ENCODE measurements at regions not wholly inside any gene's neighbourhood (a gene's known extent, or its start where the extent isn't known, plus 50 kb on each side); places are given as distances from the start of the nearest gene placed in this dataset.
A peak's percentile ranks its signal among the peaks of the same experiment; 100 is the strongest.
"Not testable (repeated sequence)": the region's sequence is repeated elsewhere in the genome, so short reads cannot be mapped to it uniquely, and the experiment has no call there.

- not testable (repeated sequence) for FAIRE-seq
Measured at GRCh38 chr2:179385756-179386155, 121.1 kb upstream of the SESTD1 start.

GRCh38 chr2:179383975-179384374 is 119.3 kb upstream of the SESTD1 start:
- FAIRE-seq = no peak

GRCh38 chr2:179377296-179377695 is 112.7 kb upstream of the SESTD1 start:
- FAIRE-seq = no peak

GRCh38 chr2:179376881-179377280 is 112.2 kb upstream of the SESTD1 start:
- FAIRE-seq = no peak

- FAIRE-seq = no peak
Measured at GRCh38 chr2:179373816-179374215, 109.2 kb upstream of the SESTD1 start.

GRCh38 chr2:179365561-179365960 is 100.9 kb upstream of the SESTD1 start:
- FAIRE-seq = not testable (repeated sequence)

- FAIRE-seq = no peak
Measured at GRCh38 chr2:179355881-179356280, 91.2 kb upstream of the SESTD1 start.

DNA sequence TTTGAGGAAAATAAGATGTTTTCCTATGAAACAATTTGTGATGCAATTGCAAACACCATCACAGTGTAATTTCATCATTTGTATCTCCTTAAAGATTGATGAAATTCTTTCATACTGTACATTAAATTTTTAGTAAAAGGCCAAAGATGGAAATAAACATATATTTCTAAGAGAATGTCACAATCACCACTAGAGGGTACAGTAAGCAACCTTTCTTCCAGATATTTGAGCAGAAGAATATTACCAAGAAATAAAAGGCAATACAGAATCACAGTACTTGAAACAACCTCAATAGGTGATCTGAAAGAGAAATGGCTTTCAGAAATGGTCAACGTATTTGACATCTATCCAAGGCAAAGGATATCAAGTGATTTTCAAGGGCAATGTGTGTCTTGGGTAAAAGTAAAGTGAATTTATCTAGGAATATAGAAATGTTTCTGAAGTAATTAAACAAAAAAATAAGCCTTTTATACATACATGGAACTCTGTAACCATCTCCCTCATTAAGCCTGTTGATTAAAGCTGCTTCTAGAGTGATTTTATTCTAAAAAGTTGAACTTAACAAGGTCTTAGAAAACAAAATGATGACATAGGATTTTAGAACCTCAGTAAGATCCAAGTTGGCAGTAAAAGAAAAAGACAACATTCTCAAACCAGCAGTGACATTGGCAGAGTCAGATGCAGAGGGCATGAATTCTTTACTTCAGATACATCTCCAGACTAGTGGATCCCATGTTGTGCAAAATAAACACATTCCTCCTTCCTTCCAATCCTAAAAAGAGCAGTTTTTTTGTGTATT is 90.3 kb upstream of the SESTD1 start:
- peak; percentile 69 for FAIRE-seq

DNA sequence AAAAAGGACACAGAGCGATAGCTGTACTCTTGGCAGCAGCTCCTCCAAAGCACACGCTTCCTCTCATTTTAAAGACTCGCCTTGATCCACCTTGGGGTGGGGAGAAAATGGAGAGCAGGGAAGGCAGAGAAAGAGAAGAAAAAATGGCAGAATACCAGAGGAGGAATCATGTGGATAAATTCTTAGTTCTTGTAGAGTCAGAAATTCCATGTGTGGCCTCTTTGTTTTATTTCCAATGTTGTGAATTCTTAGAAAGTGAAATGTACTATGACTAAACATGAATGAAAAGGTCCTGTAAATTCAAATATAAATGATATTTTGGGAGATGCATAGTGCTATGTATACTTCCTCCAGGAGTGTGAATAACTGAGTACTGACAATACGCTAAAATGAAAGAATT is 89.7 kb upstream of the SESTD1 start:
- no peak for FAIRE-seq

DNA sequence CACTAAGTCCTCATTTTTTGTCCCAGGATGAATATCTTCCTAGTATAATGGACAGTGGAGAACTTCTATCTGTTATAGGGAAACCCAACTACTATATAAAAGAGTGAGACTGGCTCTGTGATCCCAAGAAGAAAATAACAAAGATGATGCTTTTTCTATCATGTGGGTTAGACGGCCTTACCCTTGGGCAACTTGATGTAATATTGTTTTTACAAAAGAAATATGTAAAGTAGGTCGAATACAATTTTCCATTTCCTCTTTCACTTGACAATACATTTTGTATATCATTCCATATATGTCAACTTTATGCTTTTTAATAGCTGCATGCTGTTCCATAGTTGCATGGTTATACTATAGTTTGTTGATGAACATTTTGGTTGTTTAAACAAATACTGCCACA is 87.5 kb upstream of the SESTD1 start:
- no peak for FAIRE-seq

GRCh38 chr2:179351057-179351456 is 86.4 kb upstream of the SESTD1 start:
- FAIRE-seq = no peak

- no peak for FAIRE-seq
Measured at GRCh38 chr2:179349670-179350303, 85.2 kb upstream of the SESTD1 start.

DNA sequence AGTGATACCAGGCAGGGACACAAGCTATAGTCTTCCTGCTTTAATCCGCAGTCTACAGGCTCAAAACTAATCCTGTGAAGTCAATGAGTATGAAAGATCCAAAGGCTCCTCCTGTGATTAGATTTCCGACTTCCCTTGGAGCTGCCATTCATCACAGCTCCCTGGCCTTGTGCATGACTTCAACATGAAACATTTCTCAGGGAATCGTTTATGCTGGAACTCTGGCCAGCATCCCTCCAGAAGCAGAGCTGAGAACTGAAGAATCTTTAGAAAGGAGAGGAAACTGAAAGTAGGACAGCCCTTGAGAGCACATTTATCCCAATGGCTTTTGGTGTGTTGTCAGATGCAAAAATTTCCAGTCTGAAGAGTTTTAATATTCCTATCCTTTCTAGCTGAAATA is 84.3 kb upstream of the SESTD1 start:
- no peak for FAIRE-seq

- FAIRE-seq = no peak
Measured at GRCh38 chr2:179344970-179345369, 80.3 kb upstream of the SESTD1 start.

- no peak for FAIRE-seq
Measured at GRCh38 chr2:179344280-179344964, 79.8 kb upstream of the SESTD1 start.

GRCh38 chr2:179343945-179344279 is 79.3 kb upstream of the SESTD1 start:
- FAIRE-seq = no peak

DNA sequence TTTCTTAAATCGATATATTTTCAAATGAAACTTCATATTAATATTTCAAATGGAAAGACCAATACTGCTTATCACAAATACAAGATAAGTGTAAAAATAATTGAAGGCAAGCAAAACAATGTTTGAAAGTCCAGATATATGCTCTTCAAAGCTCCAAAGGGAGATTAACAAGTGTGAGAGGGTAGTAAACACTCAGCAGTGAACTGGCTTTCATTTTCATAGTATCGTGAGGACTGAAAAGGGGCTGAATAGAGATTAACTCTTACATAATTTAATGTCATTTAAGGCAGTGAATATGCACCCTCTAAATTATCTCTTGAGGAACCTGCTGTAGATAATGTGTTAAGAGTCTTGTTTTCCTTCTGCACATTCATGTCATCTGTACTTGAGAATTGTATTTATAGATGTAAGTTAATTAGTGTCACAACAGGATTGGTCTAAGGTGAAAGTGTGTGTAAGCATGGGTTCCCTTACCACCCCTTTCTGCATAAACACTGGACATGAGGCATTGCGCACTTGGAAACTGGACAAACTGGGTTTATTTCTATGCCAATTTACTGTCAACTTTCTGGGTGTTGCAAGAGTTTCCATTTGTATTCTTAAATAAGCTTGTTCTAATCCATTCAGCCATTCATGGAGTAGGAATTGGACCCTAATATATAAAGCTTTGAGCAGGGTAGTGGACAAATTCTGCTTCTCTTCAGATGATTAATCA is 76.7 kb upstream of the SESTD1 start:
- no peak for FAIRE-seq

DNA sequence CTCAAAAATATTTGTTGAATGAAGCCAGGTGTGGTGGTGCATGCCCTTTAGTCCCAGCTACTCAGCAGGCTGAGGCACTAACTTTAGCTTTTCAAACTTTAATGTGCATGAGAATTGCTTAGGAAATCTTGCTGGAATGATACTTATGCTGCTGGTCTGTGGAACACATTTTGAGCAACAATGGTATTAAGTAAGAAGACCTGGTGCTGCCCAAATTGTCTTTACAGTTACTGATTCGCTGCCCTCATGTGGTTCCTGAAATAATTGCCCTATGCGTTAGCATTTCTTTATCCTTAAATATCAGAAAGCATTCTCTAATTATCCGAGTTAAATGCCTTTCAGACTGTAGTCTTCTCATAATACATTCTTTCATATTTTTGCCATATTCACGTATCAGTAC is 76.0 kb upstream of the SESTD1 start:
- FAIRE-seq = no peak

DNA sequence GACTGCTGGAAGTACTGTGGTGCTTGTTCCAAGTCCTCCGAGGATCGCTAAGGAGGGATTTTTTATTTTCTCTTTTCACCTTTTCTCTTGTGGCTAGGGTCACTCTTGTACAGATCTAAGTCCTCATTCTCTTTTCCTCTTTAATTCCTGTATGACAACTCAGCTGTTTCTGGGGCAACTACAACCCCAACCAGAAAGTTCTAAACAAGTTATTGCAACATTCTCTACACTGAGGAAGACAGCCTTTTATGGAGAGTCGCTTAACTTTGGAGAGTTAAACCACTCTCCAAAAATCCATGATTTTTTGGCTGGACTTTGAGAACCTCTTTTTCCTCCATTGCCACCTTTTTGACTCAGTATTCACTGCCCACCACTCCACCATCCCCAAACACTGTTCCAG is 74.0 kb upstream of the SESTD1 start:
- FAIRE-seq = no peak

GRCh38 chr2:179336782-179337534 is 72.3 kb upstream of the SESTD1 start:
- no peak for FAIRE-seq

DNA sequence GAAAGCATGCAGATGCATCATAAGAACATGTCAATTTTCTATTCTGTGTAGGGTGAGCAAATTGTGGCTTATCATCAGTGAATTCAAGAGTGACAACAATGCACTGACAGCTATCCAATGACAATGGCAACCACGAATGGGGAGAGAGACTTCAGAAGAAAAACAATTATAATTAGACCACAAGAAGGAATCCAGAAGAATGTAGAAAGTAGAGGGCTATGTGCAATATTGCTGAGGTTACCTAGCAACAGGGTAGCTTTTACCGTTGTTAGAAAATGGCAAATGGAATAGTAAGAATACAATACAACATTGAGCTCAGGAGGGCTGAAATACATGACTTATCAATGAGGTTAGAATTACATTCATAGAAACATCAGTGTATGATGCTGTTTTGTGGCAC is 71.1 kb upstream of the SESTD1 start:
- no peak for FAIRE-seq

DNA sequence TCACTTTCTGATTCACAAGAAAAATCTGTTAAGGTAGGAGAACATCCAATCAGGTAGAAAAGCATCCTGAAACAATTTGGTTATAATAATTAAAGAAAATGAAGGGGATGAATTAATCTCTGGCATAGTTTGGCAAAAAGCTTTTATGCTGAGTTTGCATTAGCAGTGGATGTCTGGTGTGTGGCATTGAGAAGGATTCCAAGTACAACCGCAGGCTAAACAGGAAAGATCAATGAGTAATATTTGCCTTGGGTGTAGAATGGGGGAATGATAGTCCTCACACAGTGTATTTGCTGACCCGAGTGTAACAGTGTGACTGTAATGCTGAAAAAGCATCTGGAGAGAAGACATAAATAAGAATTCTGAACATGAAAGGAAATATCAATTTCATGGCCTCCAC is 68.3 kb upstream of the SESTD1 start:
- FAIRE-seq = no peak

DNA sequence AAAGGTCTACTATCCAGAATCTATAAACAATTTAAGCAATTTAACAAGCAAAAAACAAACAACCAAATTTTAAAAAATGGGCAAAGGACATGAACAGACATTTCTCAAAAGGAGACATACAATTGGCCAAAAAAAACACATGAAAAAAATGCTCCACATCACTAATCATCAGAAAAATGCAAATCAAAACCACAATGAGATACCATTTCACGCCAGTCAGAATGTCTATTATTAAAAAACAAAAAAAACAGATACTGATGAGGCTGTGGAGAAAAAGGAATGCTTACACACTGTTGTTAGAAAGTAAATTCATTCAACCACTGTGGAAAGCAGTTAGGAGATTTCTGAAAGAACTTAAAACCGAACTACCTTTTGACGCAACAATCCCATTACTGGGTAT is 66.4 kb upstream of the SESTD1 start:
- no peak for FAIRE-seq
